ENCODE measurements at regions not wholly inside any gene's neighbourhood (a gene's known extent, or its start where the extent isn't known, plus 50 kb on each side); places are given as distances from the start of the nearest gene placed in this dataset.

DNA sequence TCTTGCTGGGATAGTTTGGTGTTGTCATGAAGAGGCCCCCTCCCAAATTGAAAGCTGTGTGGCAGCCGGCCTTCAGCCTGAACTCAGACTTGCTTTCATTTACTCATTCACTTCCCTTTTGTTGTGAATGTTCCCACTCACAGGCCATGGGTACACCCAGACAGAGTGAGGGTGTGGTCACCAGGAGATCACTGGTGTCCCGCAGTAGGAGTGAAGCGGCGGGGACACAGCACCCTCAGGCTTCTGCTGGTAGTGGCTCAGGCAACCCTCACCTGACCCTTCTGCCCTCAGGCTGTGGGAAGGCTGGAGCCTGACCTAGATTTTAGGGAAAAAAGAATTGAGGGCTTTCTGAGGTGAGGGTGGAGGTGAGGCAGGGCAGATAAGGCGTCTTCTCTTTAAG is 244.4 kb downstream of the SOX2 start:
- Histone ChIP-seq H3K27me3 (ENCODE audit: control insufficient read depth, insufficient read depth, low read length) (no peaks in the 10 kb centered on the region), H3K9me3 (replicated peaks; ENCODE audit: control insufficient read depth, low read depth, low read length) (no peaks in the 10 kb centered on the region), H3K4me3 (ENCODE audit: low read length) (no peak overlapping the region), H3K4me1 (ENCODE audit: control insufficient read depth, insufficient read depth, low read length) (no peaks in the 10 kb centered on the region), H3K36me3 (ENCODE audit: control insufficient read depth, insufficient read depth, low read length) (no peaks in the 10 kb centered on the region), H3K27ac (ENCODE audit: low read length) (no peak overlapping the region)
- WGBS (ENCODE audit: insufficient coverage), result 89% methylated on average over 1 of the region's 5 CpGs
- no peak for DNase-seq

DNA sequence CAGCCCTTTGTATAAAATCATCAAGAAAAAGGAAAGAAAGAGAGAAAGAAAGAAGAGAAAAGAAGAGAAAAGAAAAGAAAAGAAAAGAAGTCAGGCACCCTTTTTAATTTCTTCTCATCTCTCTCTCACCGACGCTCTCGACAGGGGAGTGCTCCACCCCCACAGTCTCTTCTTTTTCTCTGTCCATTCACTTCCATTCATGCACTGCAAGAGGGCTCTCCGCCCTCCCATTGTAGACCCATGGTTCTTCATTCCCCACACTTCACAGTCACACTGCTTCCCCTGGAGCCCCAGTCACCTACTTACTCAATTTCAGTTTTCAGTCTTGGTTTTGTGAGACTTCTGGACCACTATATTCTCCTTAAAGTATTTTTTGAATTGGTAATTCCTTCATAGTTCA is 254.7 kb downstream of the SOX2 start:
- DNase-seq, result no peak
- Histone ChIP-seq H3K36me3 (ENCODE audit: control insufficient read depth, insufficient read depth, low read length) (no peaks in the 10 kb centered on the region), H3K9me3 (replicated peaks; ENCODE audit: control insufficient read depth, low read depth, low read length) (no peaks in the 10 kb centered on the region), H3K27ac (ENCODE audit: low read length) (no peak overlapping the region), H3K4me1 (ENCODE audit: control insufficient read depth, insufficient read depth, low read length) (no peaks in the 10 kb centered on the region), H3K4me3 (ENCODE audit: low read length) (no peak overlapping the region), H3K27me3 (ENCODE audit: control insufficient read depth, insufficient read depth, low read length) (no peaks in the 10 kb centered on the region)
- WGBS (ENCODE audit: insufficient coverage), result 29% methylated on average over 4 of the region's 4 CpGs

DNA sequence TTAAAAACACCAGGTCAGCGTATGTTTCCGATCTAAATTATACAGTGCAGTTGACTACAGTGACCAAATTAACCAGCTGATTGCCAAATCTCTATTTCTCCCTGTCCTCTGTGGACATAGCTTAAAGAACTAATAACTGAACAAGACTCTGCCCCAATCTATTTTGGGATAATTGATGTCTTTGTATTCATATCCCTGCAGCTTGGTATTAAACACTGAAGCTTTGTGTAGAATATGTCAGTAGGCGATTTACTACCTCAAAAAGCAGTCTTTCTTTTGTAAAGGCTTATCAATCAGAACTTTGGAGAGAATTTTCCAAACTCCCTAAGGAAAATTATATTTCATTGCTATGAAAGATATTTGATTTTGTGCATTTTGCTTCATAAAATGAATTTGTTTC is 258.2 kb downstream of the SOX2 start:
- Histone ChIP-seq H3K4me1 (ENCODE audit: control insufficient read depth, insufficient read depth, low read length) (no peaks in the 10 kb centered on the region), H3K9me3 (replicated peaks; ENCODE audit: control insufficient read depth, low read depth, low read length) (no peaks in the 10 kb centered on the region), H3K36me3 (ENCODE audit: control insufficient read depth, insufficient read depth, low read length) (no peaks in the 10 kb centered on the region), H3K27me3 (ENCODE audit: control insufficient read depth, insufficient read depth, low read length) (no peaks in the 10 kb centered on the region), H3K4me3 (ENCODE audit: low read length) (no peak overlapping the region), H3K27ac (ENCODE audit: low read length) (no peak overlapping the region)
- DNase-seq, result no peak
- WGBS (ENCODE audit: insufficient coverage), result no CpG with 5 or more reads among the region's 3 CpGs

DNA sequence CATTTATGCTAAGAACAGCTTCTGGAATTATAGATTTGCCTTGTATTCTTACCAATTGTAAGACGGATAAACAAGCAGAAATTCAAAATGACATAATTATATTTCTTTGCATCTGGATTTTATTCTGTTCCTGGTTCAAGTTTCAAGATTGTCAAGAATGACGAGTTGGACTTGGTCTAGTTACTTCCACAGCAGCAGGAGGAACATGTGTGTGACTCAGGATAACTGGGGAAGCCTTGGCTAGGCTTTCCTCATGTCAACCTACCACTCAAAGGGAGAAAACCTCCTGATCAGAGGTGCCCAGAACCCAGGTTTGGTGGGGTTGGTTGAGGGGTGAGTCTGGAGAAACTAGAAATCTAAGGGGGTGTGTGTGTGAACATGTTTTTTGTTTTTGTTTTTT is 259.7 kb downstream of the SOX2 start:
- H3K4me1 ChIP-seq (ENCODE audit: control insufficient read depth, insufficient read depth, low read length), result no peaks in the 10 kb centered on the region
- no CpG with 5 or more reads among the region's 2 CpGs for WGBS (ENCODE audit: insufficient coverage)
- H3K4me3 ChIP-seq (ENCODE audit: low read length), result no peak overlapping the region
- no peak overlapping the region for H3K27ac ChIP-seq (ENCODE audit: low read length)
- DNase-seq, result no peak
- H3K27me3 ChIP-seq (ENCODE audit: control insufficient read depth, insufficient read depth, low read length), result no peaks in the 10 kb centered on the region
- no peaks in the 10 kb centered on the region for H3K9me3 ChIP-seq (replicated peaks; ENCODE audit: control insufficient read depth, low read depth, low read length)
- no peaks in the 10 kb centered on the region for H3K36me3 ChIP-seq (ENCODE audit: control insufficient read depth, insufficient read depth, low read length)

GRCh38 chr3:181974198-181974597 is 262.5 kb downstream of the SOX2 start:
- Histone ChIP-seq H3K4me3 (ENCODE audit: low read length) (no peak overlapping the region), H3K27me3 (ENCODE audit: control insufficient read depth, insufficient read depth, low read length) (no peaks in the 10 kb centered on the region), H3K27ac (ENCODE audit: low read length) (no peak overlapping the region), H3K4me1 (ENCODE audit: control insufficient read depth, insufficient read depth, low read length) (no peaks in the 10 kb centered on the region), H3K36me3 (ENCODE audit: control insufficient read depth, insufficient read depth, low read length) (no peaks in the 10 kb centered on the region), H3K9me3 (replicated peaks; ENCODE audit: control insufficient read depth, low read depth, low read length) (no peaks in the 10 kb centered on the region)
- no peak for DNase-seq
- WGBS (ENCODE audit: insufficient coverage), result no CpG with 5 or more reads among the region's 2 CpGs

- no peak overlapping the region for H3K4me3 ChIP-seq (ENCODE audit: low read length)
- H3K27me3 ChIP-seq (ENCODE audit: control insufficient read depth, insufficient read depth, low read length), result no peaks in the 10 kb centered on the region
- H3K4me1 ChIP-seq (ENCODE audit: control insufficient read depth, insufficient read depth, low read length), result no peaks in the 10 kb centered on the region
- no peak for DNase-seq
- no CpG with 5 or more reads among the region's 1 CpG for WGBS (ENCODE audit: insufficient coverage)
- no peaks in the 10 kb centered on the region for H3K36me3 ChIP-seq (ENCODE audit: control insufficient read depth, insufficient read depth, low read length)
- H3K9me3 ChIP-seq (replicated peaks; ENCODE audit: control insufficient read depth, low read depth, low read length), result no peaks in the 10 kb centered on the region
- no peak overlapping the region for H3K27ac ChIP-seq (ENCODE audit: low read length)
Measured at GRCh38 chr3:181976526-181976925, 264.8 kb downstream of the SOX2 start.

GRCh38 chr3:181985386-181985785 is 273.7 kb downstream of the SOX2 start:
- Histone ChIP-seq H3K27me3 (ENCODE audit: control insufficient read depth, insufficient read depth, low read length) (no peaks in the 10 kb centered on the region), H3K27ac (ENCODE audit: low read length) (no peak overlapping the region), H3K36me3 (ENCODE audit: control insufficient read depth, insufficient read depth, low read length) (no peaks in the 10 kb centered on the region), H3K4me3 (ENCODE audit: low read length) (no peak overlapping the region), H3K9me3 (replicated peaks; ENCODE audit: control insufficient read depth, low read depth, low read length) (no peaks in the 10 kb centered on the region), H3K4me1 (ENCODE audit: control insufficient read depth, insufficient read depth, low read length) (no peaks in the 10 kb centered on the region)
- DNase-seq, result no peak
- 100% methylated on average over 1 of the region's 2 CpGs for WGBS (ENCODE audit: insufficient coverage)

GRCh38 chr3:181987736-181988135 is 276.0 kb downstream of the SOX2 start:
- 63% methylated on average over 4 of the region's 4 CpGs for WGBS (ENCODE audit: insufficient coverage)
- Histone ChIP-seq H3K36me3 (ENCODE audit: control insufficient read depth, insufficient read depth, low read length) (no peaks in the 10 kb centered on the region), H3K27me3 (ENCODE audit: control insufficient read depth, insufficient read depth, low read length) (no peaks in the 10 kb centered on the region), H3K4me1 (ENCODE audit: control insufficient read depth, insufficient read depth, low read length) (no peaks in the 10 kb centered on the region), H3K9me3 (replicated peaks; ENCODE audit: control insufficient read depth, low read depth, low read length) (no peaks in the 10 kb centered on the region), H3K27ac (ENCODE audit: low read length) (no peak overlapping the region), H3K4me3 (ENCODE audit: low read length) (no peak overlapping the region)
- DNase-seq, result no peak

DNA sequence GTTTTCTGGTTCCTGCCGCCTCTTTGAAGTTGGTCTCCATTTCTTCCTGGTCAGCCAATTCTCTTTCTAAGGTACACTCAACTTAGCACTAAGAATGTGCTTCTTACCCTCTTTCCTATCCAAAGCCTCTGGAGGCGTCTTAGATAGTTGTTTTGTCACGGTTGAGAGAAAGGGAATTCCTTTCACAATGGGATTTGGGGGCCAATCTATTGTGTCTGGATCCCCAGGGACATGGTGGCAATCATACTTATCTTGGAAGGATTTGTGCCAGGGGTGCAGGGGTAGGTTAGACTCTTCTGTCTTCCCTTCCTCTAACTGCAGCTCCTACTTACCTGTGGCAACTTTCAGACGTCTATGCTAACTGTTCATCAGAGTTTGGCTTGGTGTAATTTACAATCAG is 287.1 kb downstream of the SOX2 start:
- H3K4me1 ChIP-seq (ENCODE audit: control insufficient read depth, insufficient read depth, low read length), result no peaks in the 10 kb centered on the region
- WGBS (ENCODE audit: insufficient coverage), result 78% methylated on average over 1 of the region's 4 CpGs
- no peak for DNase-seq
- H3K27ac ChIP-seq (ENCODE audit: low read length), result no peak overlapping the region
- H3K4me3 ChIP-seq (ENCODE audit: low read length), result no peak overlapping the region
- H3K27me3 ChIP-seq (ENCODE audit: control insufficient read depth, insufficient read depth, low read length), result no peaks in the 10 kb centered on the region
- no peaks in the 10 kb centered on the region for H3K36me3 ChIP-seq (ENCODE audit: control insufficient read depth, insufficient read depth, low read length)
- no peaks in the 10 kb centered on the region for H3K9me3 ChIP-seq (replicated peaks; ENCODE audit: control insufficient read depth, low read depth, low read length)

DNA sequence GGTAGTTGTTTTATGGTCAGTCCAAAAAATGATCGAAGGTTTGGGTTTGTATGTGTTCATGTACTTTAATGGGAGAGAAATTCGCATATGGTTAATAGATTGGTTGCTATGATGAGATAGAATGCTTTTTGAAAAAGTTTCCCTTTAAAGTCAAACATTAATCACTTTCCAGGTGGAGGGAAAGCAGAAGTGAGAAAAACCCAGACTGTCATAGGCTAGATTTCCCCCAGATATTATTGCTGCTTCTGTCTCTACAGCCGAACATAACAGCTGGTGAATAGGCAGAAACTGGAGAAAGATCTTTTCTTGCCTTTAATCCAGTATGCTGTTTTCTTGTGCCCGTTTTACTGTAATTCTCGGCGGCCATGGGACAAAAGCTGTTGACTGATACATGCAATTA is 287.6 kb downstream of the SOX2 start:
- DNase-seq, result no peak
- H3K9me3 ChIP-seq (replicated peaks; ENCODE audit: control insufficient read depth, low read depth, low read length), result no peaks in the 10 kb centered on the region
- H3K4me1 ChIP-seq (ENCODE audit: control insufficient read depth, insufficient read depth, low read length), result no peaks in the 10 kb centered on the region
- H3K27ac ChIP-seq (ENCODE audit: low read length), result no peak overlapping the region
- no peaks in the 10 kb centered on the region for H3K36me3 ChIP-seq (ENCODE audit: control insufficient read depth, insufficient read depth, low read length)
- no CpG with 5 or more reads among the region's 6 CpGs for WGBS (ENCODE audit: insufficient coverage)
- H3K4me3 ChIP-seq (ENCODE audit: low read length), result no peak overlapping the region
- H3K27me3 ChIP-seq (ENCODE audit: control insufficient read depth, insufficient read depth, low read length), result no peaks in the 10 kb centered on the region

- no peaks in the 10 kb centered on the region for H3K4me1 ChIP-seq (ENCODE audit: control insufficient read depth, insufficient read depth, low read length)
- no peak for DNase-seq
- no peaks in the 10 kb centered on the region for H3K27me3 ChIP-seq (ENCODE audit: control insufficient read depth, insufficient read depth, low read length)
- WGBS (ENCODE audit: insufficient coverage), result 59% methylated on average over 3 of the region's 5 CpGs
- H3K9me3 ChIP-seq (replicated peaks; ENCODE audit: control insufficient read depth, low read depth, low read length), result no peaks in the 10 kb centered on the region
- no peak overlapping the region for H3K4me3 ChIP-seq (ENCODE audit: low read length)
- no peaks in the 10 kb centered on the region for H3K36me3 ChIP-seq (ENCODE audit: control insufficient read depth, insufficient read depth, low read length)
- H3K27ac ChIP-seq (ENCODE audit: low read length), result no peak overlapping the region
Measured at GRCh38 chr3:182000447-182000846, 288.7 kb downstream of the SOX2 start.
